SK-N-SH (cell line): ENCODE measurements at regions not wholly inside any gene's neighbourhood (a gene's known extent, or its start where the extent isn't known, plus 50 kb on each side); places are given as distances from the start of the nearest gene placed in this dataset.

Source experiments
- CTCF ChIA-PET: fragments of 300-600, 350-600 bp; formaldehyde crosslinking; extraction: SDS; loops from one replicate; lab custom pipeline; 2021; lab: Yijun Ruan, JAX
- POLR2A ChIA-PET: fragments of 350-600 bp; sonication (Branson Sonifier 250); formaldehyde crosslinking; extraction: SDS; loops from one replicate; lab custom pipeline; 2020; ENCODE audit warnings: antibody characterized with exemption, inconsistent platforms; lab: Yijun Ruan, JAX
- DNase-seq: peaks from one replicate; pipeline ENCODE4 v3.0.0; 2012
- H2AFZ ChIP-seq: fragments of 200-600 bp; sonication (generic); 2 replicates; pipeline ENCODE4 v1.8.1; 2016; ENCODE audit warnings: antibody characterized with exemption, mild to moderate bottlenecking, low read depth
- H3F3A ChIP-seq: fragments of 200-600 bp; sonication (generic); replicated peaks from 2 replicates; pipeline ENCODE3; 2016; ENCODE audit warnings: antibody characterized with exemption, mild to moderate bottlenecking; ENCODE audit not compliant: insufficient read depth
- H3K27ac ChIP-seq, 2 experiments: fragments of 200-500 bp in 1 of 2; fragments of 200-600 bp in 1 of 2; sonication (Bioruptor generic) in 1 of 2; sonication (generic), shearing (Covaris generic) in 1 of 2; 2 replicates each; pipeline versions ENCODE4 v1.5.1 to v1.6.1; 2014 to 2016; ENCODE audit warnings: low read depth in 2 of 2, inconsistent platforms in 1 of 2, low read length in 1 of 2, mild to moderate bottlenecking in 1 of 2, mixed read lengths in 1 of 2
- H3K27me3 ChIP-seq: fragments of 200-600 bp; sonication (generic), shearing (Covaris generic); 2 replicates; pipeline ENCODE4 v1.6.1; 2016; ENCODE audit warnings: mixed run types; ENCODE audit not compliant: insufficient read depth
- H3K36me3 ChIP-seq, 2 experiments: fragments of 200-500 bp in 1 of 2; fragments of 200-600 bp in 1 of 2; sonication (Bioruptor generic) in 1 of 2; sonication (generic) in 1 of 2; replicated peaks in 1 of 2; 2 replicates each; pipeline versions ENCODE3 to v1.5.1; 2014 to 2016; ENCODE audit warnings: low read length in 1 of 2, mild to moderate bottlenecking in 1 of 2; ENCODE audit not compliant: insufficient read depth in 2 of 2, control insufficient read depth in 1 of 2
- H3K4me1 ChIP-seq, 2 experiments: fragments of 200-500 bp in 1 of 2; fragments of 200-600 bp in 1 of 2; sonication (Bioruptor generic) in 1 of 2; sonication (generic), shearing (Covaris generic) in 1 of 2; 2 replicates each; pipeline versions ENCODE4 v1.5.1 to v1.6.1; 2014 to 2016; ENCODE audit warnings: low read depth in 1 of 2, low read length in 1 of 2, mixed run types in 1 of 2; ENCODE audit not compliant: insufficient read depth in 2 of 2, control insufficient read depth in 1 of 2
- H3K4me2 ChIP-seq: fragments of 200-600 bp; sonication (generic), shearing (Covaris generic); 2 replicates; pipeline ENCODE4 v1.6.1; 2017; ENCODE audit warnings: mixed run types
- H3K4me3 ChIP-seq, 2 experiments: fragments of 200-500 bp in 1 of 2; fragments of 200-600 bp in 1 of 2; sonication (Bioruptor generic) in 1 of 2; sonication (generic), shearing (Covaris generic) in 1 of 2; 2 replicates each; pipeline versions ENCODE4 v1.5.1 to v1.8.1; 2014 to 2016; ENCODE audit warnings: low read depth in 2 of 2, inconsistent platforms in 1 of 2, low read length in 1 of 2, mild to moderate bottlenecking in 1 of 2, mixed read lengths in 1 of 2, moderate library complexity in 1 of 2
- H3K79me2 ChIP-seq: fragments of 200-600 bp; sonication (generic); 2 replicates; pipeline ENCODE4 v1.8.1; 2017; ENCODE audit warnings: mild to moderate bottlenecking; ENCODE audit not compliant: insufficient read depth
- H3K9ac ChIP-seq: fragments of 200-600 bp; sonication (generic); 2 replicates; pipeline ENCODE4 v1.6.1; 2017; ENCODE audit warnings: mixed run types
- H3K9me2 ChIP-seq: fragments of 200-600 bp; sonication (generic); 2 replicates; pipeline ENCODE4 v1.6.1; 2017; ENCODE audit warnings: mixed run types
- H3K9me3 ChIP-seq: fragments of 200-600 bp; sonication (generic); 2 replicates; pipeline ENCODE4 v1.6.1; 2017; ENCODE audit warnings: mixed run types, mild to moderate bottlenecking, moderate library complexity
- H4K20me1 ChIP-seq: fragments of 200-600 bp; sonication (generic); 2 replicates; pipeline ENCODE4 v1.6.1; 2017; ENCODE audit warnings: mild to moderate bottlenecking, mixed run types; ENCODE audit not compliant: insufficient read depth
- EP300 ChIP-seq, 2 experiments: IDR thresholded peaks; 2 replicates each; pipeline versions ENCODE4 v1.4.0 to v1.6.1; 2012; ENCODE audit warnings: borderline replicate concordance in 1 of 2, low read depth in 1 of 2, low read length in 1 of 2
- EZH2phosphoT487 ChIP-seq: fragments of 200-600 bp; sonication (generic); IDR thresholded peaks from 2 replicates; pipeline ENCODE4 v1.6.1; 2017; ENCODE audit warnings: low read depth, mixed run types, mild to moderate bottlenecking, antibody characterized with exemption, moderate library complexity, borderline replicate concordance
- FOSL2 ChIP-seq: IDR thresholded peaks from 2 replicates; pipeline ENCODE4 v1.4.0; 2012; ENCODE audit warnings: low read depth, mild to moderate bottlenecking, moderate library complexity, borderline replicate concordance
- FOXM1 ChIP-seq: IDR thresholded peaks from 2 replicates; pipeline ENCODE4 v1.4.0; 2012; ENCODE audit warnings: low read depth, mild to moderate bottlenecking
- IRF3 ChIP-seq: fragments of 150-350 bp; IDR thresholded peaks from 2 replicates; pipeline ENCODE4 v1.6.1; 2016; ENCODE audit warnings: mild to moderate bottlenecking, low read depth, low read length
- JUND ChIP-seq: IDR thresholded peaks from 2 replicates; pipeline ENCODE4 v1.4.0; 2012
- NFIC ChIP-seq: IDR thresholded peaks from 2 replicates; pipeline ENCODE4 v1.4.0; 2012; ENCODE audit warnings: borderline replicate concordance
- NRF1 ChIP-seq: IDR thresholded peaks from 2 replicates; pipeline ENCODE4 v1.6.1; 2012; ENCODE audit warnings: low read depth, mild to moderate bottlenecking, low read length
- PBX3 ChIP-seq: IDR thresholded peaks from 2 replicates; pipeline ENCODE4; 2012
- POLR2AphosphoS5 ChIP-seq: IDR thresholded peaks from 2 replicates; pipeline ENCODE4 v1.6.1; 2012; ENCODE audit warnings: low read depth, low read length
- RCOR1 ChIP-seq: fragments of 150-350 bp; IDR thresholded peaks from 2 replicates; pipeline ENCODE4 v1.6.1; 2017; ENCODE audit warnings: antibody characterized with exemption, low read length
- REST ChIP-seq: IDR thresholded peaks from 2 replicates; pipeline ENCODE4 v1.6.1; 2012; ENCODE audit warnings: mild to moderate bottlenecking, low read depth, low read length, moderate library complexity
- RXRA ChIP-seq: IDR thresholded peaks from 2 replicates; pipeline ENCODE4 v1.4.0; 2012; ENCODE audit warnings: low read depth, mild to moderate bottlenecking, borderline replicate concordance
- SMC3 ChIP-seq: IDR thresholded peaks from 2 replicates; pipeline ENCODE4 v1.6.1; 2012; ENCODE audit warnings: low read depth, low read length, improper control_type of control experiment
- TCF12 ChIP-seq: IDR thresholded peaks from 2 replicates; pipeline ENCODE4 v1.4.0; 2012
- TEAD4 ChIP-seq: IDR thresholded peaks from 2 replicates; pipeline ENCODE4 v1.4.0; 2012; ENCODE audit warnings: mild to moderate bottlenecking, borderline replicate concordance; ENCODE audit not compliant: insufficient read depth
- YY1 ChIP-seq: IDR thresholded peaks from 2 replicates; pipeline ENCODE4 v1.4.0; 2012; ENCODE audit warnings: low read depth, mild to moderate bottlenecking
- ZBTB33 ChIP-seq: IDR thresholded peaks from 2 replicates; pipeline ENCODE4 v1.4.0; 2012; ENCODE audit warnings: low read depth, borderline replicate concordance
- WGBS: methylation state at CpG from one replicate; pipeline ENCODE4 v1.1.6; 2017; ENCODE audit warnings: low lambda C conversion rate; 5-methylcytosine and 5-hydroxymethylcytosine counted together
- TF ChIP-seq, protein P1 (sequence below): IDR thresholded peaks from 2 replicates; pipeline ENCODE4 v1.4.0; 2012; ENCODE audit warnings: low read depth, borderline replicate concordance

- Histone ChIP-seq H3F3A (no peaks in the 10 kb centered on the region), H3K27me3 (no peaks in the 10 kb centered on the region), H3K9me2 (no peaks in the 10 kb centered on the region), H3K9me3 (no peaks in the 10 kb centered on the region), H3K9ac (no peak overlapping the region), H3K79me2 (no peaks in the 10 kb centered on the region), H3K36me3 (no peaks in the 10 kb centered on the region), H3K4me1 (no peaks in the 10 kb centered on the region; a peak in 1 of 4 replicates), H3K27ac (no peak overlapping the region), H4K20me1 (no peaks in the 10 kb centered on the region), H3K4me2 (no peak overlapping the region), H3K4me3 (no peak overlapping the region), H2AFZ (no peak overlapping the region)
- POLR2A ChIA-PET: no interaction called here
- DNase-seq: no peak
- CTCF ChIA-PET: interaction anchor here (0.9 to 2.4 kb wide), 3 partner anchors 13 to 412 kb away, joined by 3 to 7 read pairs (median 3); partner anchors contain the start of gene LINGO2
- WGBS: 63% methylated on average over 1 of the region's 1 CpG
- peak; percentile 37 to 71; a peak in 2 of 4 replicates for TF ChIP-seq EP300 (IDR thresholded peaks at IDR 0.05; ENCODE audit: borderline replicate concordance in 1 of 2, low read depth in 1 of 2, low read length in 1 of 2)
- no peak for TF ChIP-seq ZBTB33
- no peak for TF ChIP-seq RCOR1
- TF ChIP-seq, protein P1, sequence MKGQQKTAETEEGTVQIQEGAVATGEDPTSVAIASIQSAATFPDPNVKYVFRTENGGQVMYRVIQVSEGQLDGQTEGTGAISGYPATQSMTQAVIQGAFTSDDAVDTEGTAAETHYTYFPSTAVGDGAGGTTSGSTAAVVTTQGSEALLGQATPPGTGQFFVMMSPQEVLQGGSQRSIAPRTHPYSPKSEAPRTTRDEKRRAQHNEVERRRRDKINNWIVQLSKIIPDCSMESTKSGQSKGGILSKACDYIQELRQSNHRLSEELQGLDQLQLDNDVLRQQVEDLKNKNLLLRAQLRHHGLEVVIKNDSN: no peak
- peak; percentile 81 for TF ChIP-seq JUND
- TF ChIP-seq POLR2AphosphoS5: peak; percentile 50; the same call in 1 of the 2 replicates
- TF ChIP-seq PBX3: peak; percentile 66; the same call in 1 of the 2 replicates
- TF ChIP-seq IRF3: no peak
- peak; percentile 69; the same call in 1 of the 2 replicates for TF ChIP-seq FOSL2
- 0 out of 2 replicates have a peak, but pooled peaks have one; percentile 38 for TF ChIP-seq FOXM1
- TF ChIP-seq RXRA: peak; percentile 23; the same call in 1 of the 2 replicates
- no peak for TF ChIP-seq SMC3
- peak; percentile 77; the same call in 1 of the 2 replicates for TF ChIP-seq TEAD4
- peak; percentile 93 for TF ChIP-seq TCF12
- no peak for TF ChIP-seq REST
- no peak for TF ChIP-seq EZH2phosphoT487
- no peak for TF ChIP-seq NFIC
- no peak for TF ChIP-seq NRF1
- TF ChIP-seq YY1: no peak
These were observed 1228.0 kb upstream of the C9orf72 start for GRCh38 chr9:28801144-28801799.
